ENCODE measurements at regions not wholly inside any gene's neighbourhood (a gene's known extent, or its start where the extent isn't known, plus 50 kb on each side); places are given as distances from the start of the nearest gene placed in this dataset.
"Not testable (repeated sequence)": the region's sequence is repeated elsewhere in the genome, so short reads cannot be mapped to it uniquely, and the experiment has no call there.

GRCh38 chr18:67813380-67814028 is 297.0 kb upstream of the DSEL start:
- DNase-seq, result no peak

GRCh38 chr18:67805261-67805660 is 288.7 kb upstream of the DSEL start:
- DNase-seq, result no peak

GRCh38 chr18:67794521-67794920 is 278.0 kb upstream of the DSEL start:
- no peak for DNase-seq

GRCh38 chr18:67790527-67790926 is 274.0 kb upstream of the DSEL start:
- DNase-seq, result no peak

GRCh38 chr18:67789165-67789545 is 272.6 kb upstream of the DSEL start:
- no peak for DNase-seq

- no peak for DNase-seq
These were observed 272.0 kb upstream of the DSEL start for GRCh38 chr18:67788310-67789164.

GRCh38 chr18:67783196-67783946 is 266.9 kb upstream of the DSEL start:
- DNase-seq, result no peak

GRCh38 chr18:67778016-67778415 is 261.5 kb upstream of the DSEL start:
- DNase-seq, result no peak

- DNase-seq, result no peak
These were observed 260.4 kb upstream of the DSEL start for GRCh38 chr18:67776929-67777328.

- no peak for DNase-seq
These were observed 254.8 kb upstream of the DSEL start for GRCh38 chr18:67771271-67771670.

GRCh38 chr18:67770520-67770919 is 254.0 kb upstream of the DSEL start:
- DNase-seq, result no peak

- DNase-seq, result no peak
These were observed 250.4 kb upstream of the DSEL start for GRCh38 chr18:67766930-67767329.

- not testable (repeated sequence) for DNase-seq
These were observed 235.7 kb upstream of the DSEL start for GRCh38 chr18:67752211-67752610.

- DNase-seq, result no peak
These were observed 226.4 kb upstream of the DSEL start for GRCh38 chr18:67742954-67743353.

- DNase-seq, result no peak
These were observed 226.0 kb upstream of the DSEL start for GRCh38 chr18:67742525-67742924.

GRCh38 chr18:67735506-67735905 is 219.0 kb upstream of the DSEL start:
- DNase-seq, result no peak

GRCh38 chr18:67733088-67733487 is 216.6 kb upstream of the DSEL start:
- no peak for DNase-seq

- DNase-seq, result no peak
These were observed 215.3 kb upstream of the DSEL start for GRCh38 chr18:67731851-67732250.

- no peak for DNase-seq
These were observed 214.4 kb upstream of the DSEL start for GRCh38 chr18:67730886-67731285.

- no peak for DNase-seq
These were observed 211.8 kb upstream of the DSEL start for GRCh38 chr18:67728364-67728763.

GRCh38 chr18:67726882-67727281 is 210.4 kb upstream of the DSEL start:
- DNase-seq, result no peak

GRCh38 chr18:67717800-67718199 is 201.3 kb upstream of the DSEL start:
- DNase-seq, result no peak

GRCh38 chr18:67715567-67715966 is 199.0 kb upstream of the DSEL start:
- DNase-seq, result no peak

GRCh38 chr18:67710639-67711038 is 194.1 kb upstream of the DSEL start:
- no peak for DNase-seq
